ENCODE measurements at regions not wholly inside any gene's neighbourhood (a gene's known extent, or its start where the extent isn't known, plus 50 kb on each side); places are given as distances from the start of the nearest gene placed in this dataset.
A peak's percentile ranks its signal among the peaks of the same experiment; 100 is the strongest.
"Not testable (repeated sequence)": the region's sequence is repeated elsewhere in the genome, so short reads cannot be mapped to it uniquely, and the experiment has no call there.

DNA sequence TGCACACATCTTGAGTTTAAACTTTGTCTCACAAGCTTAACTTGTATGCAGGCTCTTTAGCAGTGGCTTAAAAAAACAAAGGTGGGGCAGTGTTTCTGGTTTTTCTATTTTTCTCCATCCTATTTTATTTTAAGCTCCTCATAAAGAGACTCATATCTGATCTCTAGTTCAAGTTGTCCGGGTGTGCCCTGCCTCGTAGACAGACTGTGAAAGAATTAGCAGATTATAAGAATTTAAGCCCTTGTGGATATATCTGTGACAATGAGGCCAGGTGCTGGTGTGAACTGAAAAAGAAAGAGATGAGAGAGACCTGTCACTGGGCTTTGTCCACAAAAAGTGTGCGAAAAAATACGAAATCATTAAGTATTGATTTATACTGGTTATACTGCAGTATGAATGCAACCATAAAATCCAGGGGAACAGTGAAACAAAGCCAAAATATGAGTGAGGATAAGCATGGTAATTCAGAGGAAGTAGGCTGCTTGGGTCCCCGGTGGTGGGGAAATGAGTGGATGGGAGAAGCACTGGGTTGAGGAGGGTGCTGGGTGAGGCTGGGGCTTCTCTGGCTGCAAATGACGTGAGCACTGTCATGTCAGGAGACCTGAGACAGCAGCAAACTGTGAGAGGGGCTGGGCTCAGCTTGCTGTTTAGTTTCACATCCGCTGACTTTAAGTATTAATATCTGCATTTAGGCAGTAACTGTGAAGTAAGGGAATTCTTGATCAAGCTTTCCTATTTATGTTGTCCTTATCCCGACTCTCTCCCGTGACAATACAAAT lies 179.7 kb upstream of the ANKRD55 start:
- DNase-seq, result peak; percentile 21

- no peak for DNase-seq
Measured at GRCh38 chr5:56410696-56411095, 177.6 kb upstream of the ANKRD55 start.

DNA sequence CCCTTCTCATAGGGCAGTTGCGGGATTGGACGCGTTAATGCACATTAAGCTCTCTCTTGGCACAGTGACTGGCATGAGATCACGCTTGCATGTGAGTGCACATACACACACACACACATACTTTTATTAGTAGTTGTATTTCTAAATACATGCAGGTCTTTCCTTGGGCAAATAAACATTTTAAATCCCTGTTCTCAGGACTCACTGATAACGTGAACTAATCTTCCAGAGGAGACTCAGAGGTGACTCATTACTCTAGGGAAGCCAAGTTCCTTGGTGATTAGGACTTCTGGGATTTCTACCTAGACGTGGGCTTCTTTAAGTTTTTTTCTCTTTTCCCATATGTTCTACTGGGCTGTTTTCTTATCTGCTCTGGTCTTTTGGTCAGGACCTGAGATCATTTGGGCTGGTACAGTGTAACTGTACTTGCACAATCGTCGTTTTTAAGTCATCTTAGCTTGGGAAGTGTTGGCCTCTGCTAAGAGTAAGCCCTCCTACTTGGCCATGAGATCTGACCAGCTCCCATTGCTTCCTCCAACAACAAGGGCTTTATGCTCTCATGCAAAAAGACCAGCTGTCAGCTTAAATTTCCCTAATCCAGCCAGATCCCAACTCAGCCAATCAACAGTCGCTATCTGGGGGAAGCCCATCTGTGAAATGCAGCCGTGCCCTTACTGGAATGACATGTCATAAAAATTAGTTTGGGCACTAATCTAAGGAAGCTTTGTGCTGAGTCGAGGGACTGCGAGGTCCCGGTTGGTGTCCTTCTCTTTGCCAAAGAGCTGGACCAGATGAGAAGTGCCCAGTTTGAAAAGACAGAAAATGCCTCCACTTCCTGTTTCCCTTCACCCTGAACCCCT lies 176.4 kb upstream of the ANKRD55 start:
- DNase-seq, result no peak

- DNase-seq, result no peak
Measured at GRCh38 chr5:56406838-56407237, 173.7 kb upstream of the ANKRD55 start.

DNA sequence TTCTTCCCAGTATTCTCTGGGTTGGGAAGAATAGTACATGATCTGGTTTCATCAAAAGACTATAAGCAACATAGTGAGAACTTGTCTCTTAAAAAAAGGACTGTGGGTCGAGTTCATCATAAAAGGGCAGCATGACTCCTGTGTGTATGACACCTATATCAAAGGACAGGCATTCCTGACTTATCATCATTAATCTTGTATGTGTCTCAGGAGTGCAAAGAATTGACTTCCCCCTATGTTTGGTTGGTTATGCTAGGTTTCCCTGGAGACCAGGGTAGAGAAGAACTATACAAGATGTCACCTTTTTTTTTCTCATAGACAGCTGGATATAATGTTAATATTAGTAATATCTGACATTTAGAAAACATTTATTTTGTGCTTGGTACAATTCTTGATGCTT lies 173.1 kb upstream of the ANKRD55 start:
- no peak for DNase-seq

DNA sequence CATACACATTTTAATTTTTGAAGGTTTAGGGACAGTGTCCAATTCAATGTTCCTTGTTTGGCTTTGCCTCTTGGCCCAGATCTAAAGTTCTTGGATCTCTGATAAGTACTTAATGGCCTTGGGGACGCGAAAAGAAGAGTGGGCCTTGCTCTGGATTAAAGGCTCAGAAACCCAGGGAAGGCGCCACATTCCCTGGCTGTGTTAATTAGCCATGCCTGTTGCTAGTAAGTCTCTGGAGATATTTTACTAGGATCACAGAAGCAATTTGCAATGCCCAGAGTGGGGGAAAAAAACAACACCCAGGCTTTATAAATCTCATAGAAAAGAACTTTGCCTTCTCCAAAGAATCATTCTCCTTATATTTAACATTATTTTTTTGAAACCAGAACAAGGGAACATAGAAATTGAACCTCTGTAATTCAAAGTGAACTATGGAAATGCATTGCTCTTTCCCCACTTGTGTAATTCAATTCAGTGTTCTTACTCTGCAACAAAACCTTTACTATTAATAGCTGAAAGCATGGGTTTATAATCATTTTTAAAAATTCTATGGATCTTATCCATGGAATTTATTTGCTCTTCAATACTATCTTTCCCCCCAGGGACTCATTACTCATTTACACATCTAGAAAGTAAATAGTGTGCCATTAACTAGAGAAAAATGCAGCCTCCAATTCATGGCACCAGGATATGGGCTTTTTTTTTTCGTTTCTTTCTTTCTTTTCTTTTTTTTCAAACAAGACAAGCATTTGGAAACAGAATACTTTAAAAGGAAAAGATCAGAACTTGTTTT lies 172.2 kb upstream of the ANKRD55 start:
- DNase-seq, result no peak

- no peak for DNase-seq
Measured at GRCh38 chr5:56402266-56403220, 169.4 kb upstream of the ANKRD55 start.

- DNase-seq, result not testable (repeated sequence)
Measured at GRCh38 chr5:56397796-56398195, 164.7 kb upstream of the ANKRD55 start.

- no peak for DNase-seq
Measured at GRCh38 chr5:56396634-56397033, 163.5 kb upstream of the ANKRD55 start.

DNA sequence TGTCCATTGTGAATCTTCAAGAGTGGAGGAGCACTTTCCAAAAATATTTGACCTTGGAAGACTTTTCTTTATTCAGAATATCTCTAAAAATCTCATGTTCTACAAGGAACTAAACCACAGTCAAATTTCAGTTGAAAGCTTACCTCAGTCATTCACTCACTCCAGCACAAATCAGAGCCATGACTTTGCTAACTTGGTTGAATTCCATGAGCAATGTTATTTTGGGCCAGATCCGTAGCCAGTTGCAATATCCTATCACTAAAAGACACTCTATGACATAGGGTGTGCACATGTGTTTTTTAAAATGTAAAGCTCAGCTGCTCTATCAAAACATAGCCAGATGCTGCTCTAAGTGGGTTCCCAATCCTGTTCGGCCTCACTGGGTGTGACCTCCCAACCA lies 156.1 kb upstream of the ANKRD55 start:
- DNase-seq, result no peak

- no peak for DNase-seq
Measured at GRCh38 chr5:56388229-56388985, 155.3 kb upstream of the ANKRD55 start.

GRCh38 chr5:56386046-56386445 lies 152.9 kb upstream of the ANKRD55 start:
- DNase-seq, result no peak

- no peak for DNase-seq
Measured at GRCh38 chr5:56384186-56384585, 151.1 kb upstream of the ANKRD55 start.

DNA sequence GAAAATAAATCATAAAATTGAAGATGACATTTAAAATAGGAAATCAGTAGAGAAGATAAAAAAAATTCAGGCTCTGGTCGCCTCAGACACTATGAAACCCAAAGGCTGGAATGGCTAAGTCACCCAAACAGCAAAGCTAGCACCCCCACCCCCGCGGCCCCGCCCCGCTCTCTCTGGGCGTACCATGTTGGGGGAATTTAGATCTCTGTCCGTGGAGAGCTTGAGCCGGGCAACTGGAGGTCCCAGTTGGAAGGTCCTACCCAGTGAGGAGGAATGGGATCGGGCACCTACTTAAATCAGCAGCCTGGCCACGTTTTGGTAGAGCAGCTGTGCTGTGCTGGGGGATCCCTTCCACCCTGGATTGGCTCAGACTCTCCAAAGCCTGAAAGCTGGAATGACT lies 150.6 kb upstream of the ANKRD55 start:
- no peak for DNase-seq

DNA sequence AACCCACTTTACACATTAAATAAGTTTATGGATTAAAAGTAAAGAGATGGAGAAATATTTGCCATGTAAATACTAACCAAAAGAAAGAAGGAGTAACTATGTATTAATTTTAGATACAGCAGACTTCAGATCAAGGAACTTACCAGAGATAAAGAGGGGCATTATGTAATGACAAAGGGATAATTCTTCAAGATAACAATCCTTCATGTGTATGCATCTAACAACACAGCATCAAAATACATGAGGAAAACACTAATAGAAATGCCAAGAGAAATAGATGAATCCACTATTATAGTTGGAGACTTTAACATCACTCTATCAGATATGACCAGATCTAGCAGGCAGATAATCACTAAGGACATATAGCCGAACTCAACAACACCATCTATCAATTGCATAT lies 149.8 kb upstream of the ANKRD55 start:
- no peak for DNase-seq

- DNase-seq, result no peak
Measured at GRCh38 chr5:56377573-56377972, 144.4 kb upstream of the ANKRD55 start.

- DNase-seq, result no peak
Measured at GRCh38 chr5:56376128-56376527, 143.0 kb upstream of the ANKRD55 start.

- no peak for DNase-seq
Measured at GRCh38 chr5:56375011-56375410, 141.9 kb upstream of the ANKRD55 start.

DNA sequence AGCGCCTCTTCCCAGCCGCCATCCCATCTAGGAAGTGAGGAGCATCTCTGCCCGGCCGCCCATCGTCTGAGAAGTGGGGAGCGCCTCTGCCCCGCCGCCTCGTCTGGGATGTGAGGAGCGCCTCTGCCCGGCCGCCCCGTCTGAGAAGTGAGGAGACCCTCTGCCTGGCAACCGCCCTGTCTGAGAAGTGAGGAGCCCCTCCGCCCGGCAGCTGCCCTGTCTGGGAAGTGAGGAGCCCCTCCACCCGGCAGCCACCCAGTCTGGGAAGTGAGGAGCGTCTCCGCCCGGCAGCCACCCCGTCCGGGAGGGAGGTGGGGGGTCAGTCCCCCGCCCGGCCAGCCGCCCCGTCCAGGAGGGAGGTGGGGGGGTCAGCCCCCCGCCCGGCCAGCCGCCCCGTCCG lies 139.4 kb upstream of the ANKRD55 start:
- not testable (repeated sequence) for DNase-seq

DNA sequence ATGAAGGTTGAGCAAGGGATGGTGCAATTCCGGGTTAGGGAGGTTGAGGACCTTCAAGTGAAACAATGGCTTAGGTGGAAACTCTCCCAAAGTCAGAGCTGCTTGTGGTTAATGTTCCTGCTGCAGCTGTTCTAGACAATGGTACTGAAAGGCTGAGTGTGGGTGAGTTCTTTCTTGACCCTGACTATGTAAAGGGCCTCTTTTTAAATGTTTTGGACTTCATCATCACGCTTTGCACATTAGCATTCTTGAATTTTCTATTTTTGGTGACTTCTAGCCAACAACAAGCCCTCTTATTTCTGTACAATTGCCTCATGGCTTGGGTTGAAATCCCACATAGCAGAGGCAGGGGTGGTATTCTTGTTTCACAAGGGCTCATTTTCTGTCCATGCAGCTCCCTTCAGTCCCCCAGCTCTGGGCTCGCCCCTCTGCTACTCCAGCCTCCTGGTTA lies 136.3 kb upstream of the ANKRD55 start:
- DNase-seq, result no peak

GRCh38 chr5:56367748-56368147 lies 134.6 kb upstream of the ANKRD55 start:
- DNase-seq, result no peak
